ENCODE measurements at regions not wholly inside any gene's neighbourhood (a gene's known extent, or its start where the extent isn't known, plus 50 kb on each side); places are given as distances from the start of the nearest gene placed in this dataset.

DNA sequence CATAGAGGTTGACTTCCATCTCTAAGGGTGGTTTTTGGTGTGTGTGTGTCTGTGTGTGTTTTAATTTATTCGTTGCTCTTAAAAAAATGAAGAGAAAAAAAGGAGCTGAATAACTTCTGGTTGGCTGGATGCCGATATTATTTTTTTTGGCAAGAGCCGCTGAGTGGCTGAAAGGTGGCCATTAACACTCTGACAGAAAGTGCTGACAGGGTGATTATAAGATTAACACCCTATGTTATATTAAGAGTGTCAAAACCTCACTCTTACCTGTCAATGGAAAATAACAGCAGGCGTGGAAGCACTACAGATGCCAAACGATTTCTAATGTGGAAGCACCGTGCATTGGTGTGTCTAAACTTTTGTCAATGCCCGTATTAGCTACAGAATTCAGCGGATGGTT lies 622.5 kb downstream of the ANKRD50 start:
- Histone ChIP-seq H3K9me3 (no peaks in the 10 kb centered on the region), H3K36me3 (no peaks in the 10 kb centered on the region), H3K27ac (no peak overlapping the region), H3K4me3 (no peak overlapping the region), H3K4me1 (no peaks in the 10 kb centered on the region), H3K27me3 (no peaks in the 10 kb centered on the region)
- DNase-seq = no peak
- TF ChIP-seq, protein P1, sequence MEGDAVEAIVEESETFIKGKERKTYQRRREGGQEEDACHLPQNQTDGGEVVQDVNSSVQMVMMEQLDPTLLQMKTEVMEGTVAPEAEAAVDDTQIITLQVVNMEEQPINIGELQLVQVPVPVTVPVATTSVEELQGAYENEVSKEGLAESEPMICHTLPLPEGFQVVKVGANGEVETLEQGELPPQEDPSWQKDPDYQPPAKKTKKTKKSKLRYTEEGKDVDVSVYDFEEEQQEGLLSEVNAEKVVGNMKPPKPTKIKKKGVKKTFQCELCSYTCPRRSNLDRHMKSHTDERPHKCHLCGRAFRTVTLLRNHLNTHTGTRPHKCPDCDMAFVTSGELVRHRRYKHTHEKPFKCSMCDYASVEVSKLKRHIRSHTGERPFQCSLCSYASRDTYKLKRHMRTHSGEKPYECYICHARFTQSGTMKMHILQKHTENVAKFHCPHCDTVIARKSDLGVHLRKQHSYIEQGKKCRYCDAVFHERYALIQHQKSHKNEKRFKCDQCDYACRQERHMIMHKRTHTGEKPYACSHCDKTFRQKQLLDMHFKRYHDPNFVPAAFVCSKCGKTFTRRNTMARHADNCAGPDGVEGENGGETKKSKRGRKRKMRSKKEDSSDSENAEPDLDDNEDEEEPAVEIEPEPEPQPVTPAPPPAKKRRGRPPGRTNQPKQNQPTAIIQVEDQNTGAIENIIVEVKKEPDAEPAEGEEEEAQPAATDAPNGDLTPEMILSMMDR (IDR thresholded peaks at IDR 0.05) = no peak
- no peak for TF ChIP-seq POLR2A (IDR thresholded peaks at IDR 0.05)

DNA sequence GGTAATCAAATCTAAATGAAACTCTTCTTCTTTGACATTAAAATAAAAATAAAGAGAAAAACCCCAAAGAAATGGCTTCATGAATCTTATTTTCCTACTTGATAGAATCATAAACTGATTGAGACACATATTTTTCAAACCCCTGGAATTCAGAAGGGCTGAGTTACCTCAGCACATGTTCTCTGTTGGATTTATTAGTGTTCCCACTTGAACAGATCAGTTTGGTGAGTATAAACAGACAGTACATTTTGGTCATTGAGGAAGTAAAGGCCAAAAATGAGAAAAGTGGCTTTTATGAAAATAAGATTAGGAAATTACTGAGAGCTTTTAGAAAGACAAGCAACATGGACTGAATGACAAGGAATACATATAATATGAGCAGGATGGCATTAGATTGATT lies 620.4 kb downstream of the ANKRD50 start:
- H3K9me3 ChIP-seq = no peaks in the 10 kb centered on the region
- no peak for TF ChIP-seq POLR2A (IDR thresholded peaks at IDR 0.05)
- TF ChIP-seq, protein P1 (IDR thresholded peaks at IDR 0.05) = no peak
- H3K4me3 ChIP-seq = no peak overlapping the region
- H3K27me3 ChIP-seq = no peaks in the 10 kb centered on the region
- H3K27ac ChIP-seq = peak overlapping the region in 1 of 4 donors; percentile 23
- H3K36me3 ChIP-seq = no peaks in the 10 kb centered on the region
- H3K4me1 ChIP-seq = no peaks in the 10 kb centered on the region
- no peak for DNase-seq

DNA sequence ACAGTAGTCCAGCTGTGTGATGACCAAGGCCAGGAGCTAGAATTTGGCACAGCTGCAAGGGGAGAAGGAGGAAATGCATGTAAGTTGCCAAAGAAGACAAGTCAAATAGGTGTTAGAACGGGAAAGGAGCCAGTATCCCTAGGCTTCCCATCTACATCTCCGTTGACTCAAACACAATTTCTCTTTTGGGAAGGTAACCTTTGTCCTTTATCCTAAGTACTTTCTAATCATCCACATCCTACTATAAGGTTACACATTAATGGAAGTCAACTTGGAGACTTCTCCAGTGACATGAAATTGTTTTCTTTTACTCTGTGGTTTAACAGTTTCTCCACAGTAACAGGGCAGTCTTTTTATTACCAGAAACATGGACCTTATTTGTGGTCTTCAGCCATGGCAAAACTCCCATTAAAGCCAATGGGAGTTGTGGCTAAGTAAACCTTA lies 620.0 kb downstream of the ANKRD50 start:
- H3K27ac ChIP-seq = peak overlapping the region in 1 of 4 donors; percentile 23
- H3K4me1 ChIP-seq = no peaks in the 10 kb centered on the region
- no peak overlapping the region for H3K4me3 ChIP-seq
- H3K9me3 ChIP-seq = no peaks in the 10 kb centered on the region
- no peaks in the 10 kb centered on the region for H3K27me3 ChIP-seq
- no peak for DNase-seq
- no peaks in the 10 kb centered on the region for H3K36me3 ChIP-seq
- TF ChIP-seq, protein P1 (IDR thresholded peaks at IDR 0.05) = no peak
- TF ChIP-seq POLR2A (IDR thresholded peaks at IDR 0.05) = no peak

DNA sequence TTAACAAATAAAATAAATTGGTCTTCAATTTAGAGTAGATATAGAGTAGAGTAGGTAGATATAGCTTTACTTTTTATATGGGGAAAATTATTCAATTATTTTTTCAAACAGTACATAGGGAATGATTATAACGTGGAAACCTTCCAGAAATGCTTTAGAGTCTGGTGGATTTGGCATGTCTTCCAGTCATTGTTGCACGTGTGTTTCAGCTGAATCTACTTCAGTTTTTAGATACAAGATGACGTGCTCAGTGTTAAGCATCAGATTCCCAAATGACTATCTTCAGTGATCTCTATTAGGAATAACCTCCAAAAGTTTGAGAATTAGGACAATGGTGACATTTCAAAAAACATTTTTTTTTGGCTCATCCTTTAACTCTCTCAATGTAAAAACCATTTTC lies 616.9 kb downstream of the ANKRD50 start:
- H3K4me1 ChIP-seq = no peaks in the 10 kb centered on the region
- no peaks in the 10 kb centered on the region for H3K36me3 ChIP-seq
- no peak for DNase-seq
- H3K27me3 ChIP-seq = no peaks in the 10 kb centered on the region
- TF ChIP-seq POLR2A (IDR thresholded peaks at IDR 0.05) = no peak
- TF ChIP-seq, protein P1 (IDR thresholded peaks at IDR 0.05) = no peak
- no peaks in the 10 kb centered on the region for H3K9me3 ChIP-seq
- no peak overlapping the region for H3K27ac ChIP-seq
- no peak overlapping the region for H3K4me3 ChIP-seq

DNA sequence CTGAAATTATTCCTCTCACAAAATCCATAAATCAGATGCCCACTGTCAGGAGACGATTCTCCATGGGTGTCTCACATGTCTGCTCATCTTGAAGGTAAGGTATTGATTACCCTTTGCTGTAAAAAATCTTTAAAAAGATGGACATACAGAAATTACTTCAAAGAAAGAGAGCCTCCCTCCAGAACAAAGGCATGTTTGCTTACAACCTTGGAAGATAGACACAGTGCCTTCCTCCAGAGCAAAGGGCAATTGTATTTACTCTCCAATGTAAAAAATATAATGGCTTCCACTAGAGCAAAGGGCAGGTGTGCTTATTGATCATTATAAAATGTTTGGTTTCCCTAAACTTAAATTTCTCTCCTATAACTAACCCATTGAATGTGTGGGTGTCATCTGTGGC lies 616.2 kb downstream of the ANKRD50 start:
- Histone ChIP-seq H3K27me3 (no peaks in the 10 kb centered on the region), H3K36me3 (no peaks in the 10 kb centered on the region), H3K27ac (no peak overlapping the region), H3K4me3 (no peak overlapping the region), H3K9me3 (no peaks in the 10 kb centered on the region), H3K4me1 (no peaks in the 10 kb centered on the region)
- TF ChIP-seq, protein P1 (IDR thresholded peaks at IDR 0.05) = no peak
- TF ChIP-seq POLR2A (IDR thresholded peaks at IDR 0.05) = no peak
- no peak for DNase-seq

DNA sequence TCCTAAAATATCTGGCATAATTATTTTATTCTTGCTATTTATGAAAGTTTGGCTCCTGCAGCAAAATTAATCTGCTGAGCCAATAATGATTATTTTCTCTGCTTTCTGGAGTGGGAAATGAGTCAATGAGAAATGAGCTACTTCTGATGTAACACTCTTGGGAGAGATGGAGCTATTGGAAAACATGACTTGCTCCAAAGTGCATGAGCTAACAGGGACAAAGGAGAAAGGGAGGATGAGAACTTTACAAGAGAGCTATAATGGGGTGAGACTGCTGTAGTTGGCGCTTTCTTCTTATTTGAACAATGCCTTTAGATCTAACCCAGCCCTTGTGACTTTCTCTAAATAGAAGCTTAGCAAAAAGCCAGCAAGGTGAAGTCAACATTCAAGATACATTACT lies 615.1 kb downstream of the ANKRD50 start:
- no peak for DNase-seq
- H3K9me3 ChIP-seq = no peaks in the 10 kb centered on the region
- TF ChIP-seq, protein P1 (IDR thresholded peaks at IDR 0.05) = no peak
- no peak for TF ChIP-seq POLR2A (IDR thresholded peaks at IDR 0.05)

More for the DNA sequence above, 615.1 kb downstream of the ANKRD50 start:
- Histone ChIP-seq H3K36me3 (no peaks in the 10 kb centered on the region), H3K27me3 (no peaks in the 10 kb centered on the region), H3K27ac (no peak overlapping the region), H3K4me3 (no peak overlapping the region), H3K4me1 (no peaks in the 10 kb centered on the region)
